ENCODE measurements at regions not wholly inside any gene's neighbourhood (a gene's known extent, or its start where the extent isn't known, plus 50 kb on each side); places are given as distances from the start of the nearest gene placed in this dataset.

DNA sequence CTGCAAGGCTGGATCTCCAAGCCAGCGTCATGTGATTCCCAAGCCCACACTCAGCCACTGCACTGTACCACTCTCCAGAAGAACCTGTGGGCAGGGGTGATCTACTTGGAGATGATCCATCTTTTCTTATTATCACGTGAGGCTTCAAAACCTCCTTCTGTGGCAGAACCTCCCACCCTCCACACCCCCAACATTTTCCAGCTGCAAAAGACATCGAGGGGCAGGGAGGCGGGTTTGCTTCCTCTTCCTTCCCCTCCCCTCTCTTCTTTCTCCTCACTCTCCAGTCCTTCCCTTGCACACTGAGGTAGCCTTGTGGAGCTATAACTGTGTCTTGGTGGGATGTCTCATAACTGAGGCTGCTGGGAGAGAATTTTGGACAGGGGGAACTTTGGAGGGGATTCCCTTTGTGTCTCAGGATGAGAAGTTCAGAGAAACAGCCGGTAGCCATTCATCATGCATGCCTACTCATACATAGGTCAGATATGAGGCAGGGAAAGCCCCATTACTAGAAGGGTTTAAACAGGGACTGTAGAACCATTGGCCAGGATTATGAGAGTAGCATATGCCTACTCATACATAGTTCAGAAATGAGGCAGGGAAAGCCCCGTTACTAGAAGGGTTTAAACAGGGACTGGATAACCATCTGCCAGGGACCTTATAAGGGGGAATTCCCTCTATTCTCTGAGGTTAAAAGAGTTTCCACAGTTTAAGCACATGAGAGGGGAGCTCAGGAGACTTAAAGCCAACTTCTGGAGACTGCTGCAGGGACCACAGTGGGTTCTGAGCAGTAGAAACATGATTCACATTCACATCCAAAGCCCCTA lies 420.7 kb upstream of the CADM1 start:
- no peak overlapping the region for H3K9ac ChIP-seq (ENCODE audit: low read depth in 1 of 2, low read length in 2 of 2)
- no peaks in the 10 kb centered on the region for H3K36me3 ChIP-seq (ENCODE audit: control insufficient read depth in 4 of 4, insufficient read depth in 3 of 4, low read depth in 1 of 4, low read length in 3 of 4)
- 75% methylated on average over 6 of the region's 6 CpGs for WGBS
- no peak for DNase-seq (ENCODE audit: low spot score)
- H3K27me3 ChIP-seq (ENCODE audit: control insufficient read depth in 4 of 4, insufficient read depth in 4 of 4, low read length in 3 of 4): no peaks in the 10 kb centered on the region
- peaks cover 0 to 1% (median 0%) of the 10 kb centered on the region in 4 donors for H3K4me1 ChIP-seq (ENCODE audit: control insufficient read depth in 4 of 4, insufficient read depth in 4 of 4, low read length in 3 of 4)
- no peak overlapping the region for H3K27ac ChIP-seq (ENCODE audit: low read depth in 1 of 2, low read length in 2 of 2)
- no peak overlapping the region for H3K4me3 ChIP-seq (ENCODE audit: low read depth in 1 of 3, low read length in 3 of 3)
- no peaks in the 10 kb centered on the region for H3K9me3 ChIP-seq (ENCODE audit: control insufficient read depth in 4 of 4, low read length in 3 of 4)
- TF ChIP-seq EGR1 (IDR thresholded peaks at IDR 0.05; ENCODE audit: low read depth in 2 of 2) (no peak), FOXA2 (IDR thresholded peaks at IDR 0.05) (no peak), HNF4A (conservative IDR thresholded peaks at IDR 0.05) (no peak), YY1 (IDR thresholded peaks at IDR 0.05) (no peak), TAF1 (conservative IDR thresholded peaks at IDR 0.05) (no peak), GABPA (IDR thresholded peaks at IDR 0.05 in 1 of 2, conservative IDR thresholded peaks at IDR 0.05 in 1 of 2) (no peak), NR2F2 (IDR thresholded peaks at IDR 0.05) (no peak), RXRA (IDR thresholded peaks at IDR 0.05) (no peak), SP1 (IDR thresholded peaks at IDR 0.05) (no peak), FOXA1 (IDR thresholded peaks at IDR 0.05) (no peak), JUND (IDR thresholded peaks at IDR 0.05) (no peak), HNF4G (IDR thresholded peaks at IDR 0.05) (no peak)
- TF ChIP-seq, protein P1, sequence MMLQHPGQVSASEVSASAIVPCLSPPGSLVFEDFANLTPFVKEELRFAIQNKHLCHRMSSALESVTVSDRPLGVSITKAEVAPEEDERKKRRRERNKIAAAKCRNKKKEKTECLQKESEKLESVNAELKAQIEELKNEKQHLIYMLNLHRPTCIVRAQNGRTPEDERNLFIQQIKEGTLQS (IDR thresholded peaks at IDR 0.05): no peak
- TF ChIP-seq, protein P2, sequence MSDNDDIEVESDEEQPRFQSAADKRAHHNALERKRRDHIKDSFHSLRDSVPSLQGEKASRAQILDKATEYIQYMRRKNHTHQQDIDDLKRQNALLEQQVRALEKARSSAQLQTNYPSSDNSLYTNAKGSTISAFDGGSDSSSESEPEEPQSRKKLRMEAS (IDR thresholded peaks at IDR 0.05): no peak
- TF ChIP-seq, protein P3, sequence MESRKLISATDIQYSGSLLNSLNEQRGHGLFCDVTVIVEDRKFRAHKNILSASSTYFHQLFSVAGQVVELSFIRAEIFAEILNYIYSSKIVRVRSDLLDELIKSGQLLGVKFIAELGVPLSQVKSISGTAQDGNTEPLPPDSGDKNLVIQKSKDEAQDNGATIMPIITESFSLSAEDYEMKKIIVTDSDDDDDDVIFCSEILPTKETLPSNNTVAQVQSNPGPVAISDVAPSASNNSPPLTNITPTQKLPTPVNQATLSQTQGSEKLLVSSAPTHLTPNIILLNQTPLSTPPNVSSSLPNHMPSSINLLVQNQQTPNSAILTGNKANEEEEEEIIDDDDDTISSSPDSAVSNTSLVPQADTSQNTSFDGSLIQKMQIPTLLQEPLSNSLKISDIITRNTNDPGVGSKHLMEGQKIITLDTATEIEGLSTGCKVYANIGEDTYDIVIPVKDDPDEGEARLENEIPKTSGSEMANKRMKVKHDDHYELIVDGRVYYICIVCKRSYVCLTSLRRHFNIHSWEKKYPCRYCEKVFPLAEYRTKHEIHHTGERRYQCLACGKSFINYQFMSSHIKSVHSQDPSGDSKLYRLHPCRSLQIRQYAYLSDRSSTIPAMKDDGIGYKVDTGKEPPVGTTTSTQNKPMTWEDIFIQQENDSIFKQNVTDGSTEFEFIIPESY (IDR thresholded peaks at IDR 0.05): no peak
- TF ChIP-seq, protein P4, sequence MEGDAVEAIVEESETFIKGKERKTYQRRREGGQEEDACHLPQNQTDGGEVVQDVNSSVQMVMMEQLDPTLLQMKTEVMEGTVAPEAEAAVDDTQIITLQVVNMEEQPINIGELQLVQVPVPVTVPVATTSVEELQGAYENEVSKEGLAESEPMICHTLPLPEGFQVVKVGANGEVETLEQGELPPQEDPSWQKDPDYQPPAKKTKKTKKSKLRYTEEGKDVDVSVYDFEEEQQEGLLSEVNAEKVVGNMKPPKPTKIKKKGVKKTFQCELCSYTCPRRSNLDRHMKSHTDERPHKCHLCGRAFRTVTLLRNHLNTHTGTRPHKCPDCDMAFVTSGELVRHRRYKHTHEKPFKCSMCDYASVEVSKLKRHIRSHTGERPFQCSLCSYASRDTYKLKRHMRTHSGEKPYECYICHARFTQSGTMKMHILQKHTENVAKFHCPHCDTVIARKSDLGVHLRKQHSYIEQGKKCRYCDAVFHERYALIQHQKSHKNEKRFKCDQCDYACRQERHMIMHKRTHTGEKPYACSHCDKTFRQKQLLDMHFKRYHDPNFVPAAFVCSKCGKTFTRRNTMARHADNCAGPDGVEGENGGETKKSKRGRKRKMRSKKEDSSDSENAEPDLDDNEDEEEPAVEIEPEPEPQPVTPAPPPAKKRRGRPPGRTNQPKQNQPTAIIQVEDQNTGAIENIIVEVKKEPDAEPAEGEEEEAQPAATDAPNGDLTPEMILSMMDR (IDR thresholded peaks at IDR 0.05; ENCODE audit: low read depth, low read length, missing input control): no peak

DNA sequence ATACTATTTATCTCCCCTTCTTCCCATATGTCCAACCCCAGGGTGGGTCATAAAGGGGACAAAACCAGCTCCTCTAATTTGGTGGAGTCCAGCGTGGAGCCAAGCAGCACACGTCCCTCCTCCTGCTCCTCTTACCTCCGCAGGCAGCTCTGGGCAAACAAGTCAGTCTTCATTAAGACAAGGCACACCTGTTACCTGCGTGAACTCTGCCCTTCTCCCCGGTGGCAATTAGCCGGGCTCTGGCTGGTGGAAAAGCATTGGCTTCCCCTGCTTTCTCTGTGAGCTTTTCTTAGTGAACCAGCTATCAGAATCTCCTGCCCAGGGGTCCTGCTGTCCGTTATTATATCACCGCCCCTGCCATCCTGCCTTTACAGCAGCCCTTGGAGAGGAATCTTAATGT lies 418.7 kb upstream of the CADM1 start:
- Histone ChIP-seq H3K27me3 (ENCODE audit: control insufficient read depth in 4 of 4, insufficient read depth in 4 of 4, low read length in 3 of 4) (peaks cover 0 to 2% (median 0%) of the 10 kb centered on the region in 4 donors), H3K36me3 (ENCODE audit: control insufficient read depth in 4 of 4, insufficient read depth in 3 of 4, low read depth in 1 of 4, low read length in 3 of 4) (no peaks in the 10 kb centered on the region), H3K4me1 (ENCODE audit: control insufficient read depth in 4 of 4, insufficient read depth in 4 of 4, low read length in 3 of 4) (peaks cover 0 to 1% (median 0%) of the 10 kb centered on the region in 4 donors), H3K27ac (ENCODE audit: low read depth in 1 of 2, low read length in 2 of 2) (no peak overlapping the region), H3K9me3 (ENCODE audit: control insufficient read depth in 4 of 4, low read length in 3 of 4) (no peaks in the 10 kb centered on the region), H3K4me3 (ENCODE audit: low read depth in 1 of 3, low read length in 3 of 3) (no peak overlapping the region), H3K9ac (ENCODE audit: low read depth in 1 of 2, low read length in 2 of 2) (no peak overlapping the region)
- DNase-seq (ENCODE audit: low spot score): no peak
- WGBS: 51% methylated on average over 8 of the region's 8 CpGs
- TF ChIP-seq YY1 (IDR thresholded peaks at IDR 0.05): no peak
- TF ChIP-seq, protein P1 (IDR thresholded peaks at IDR 0.05): no peak
